Hematopoietic multipotent progenitor cell (in vitro differentiated cells): ENCODE measurements at regions not wholly inside any gene's neighbourhood (a gene's known extent, or its start where the extent isn't known, plus 50 kb on each side); places are given as distances from the start of the nearest gene placed in this dataset.
"Not testable (repeated sequence)": the region's sequence is repeated elsewhere in the genome, so short reads cannot be mapped to it uniquely, and the experiment has no call there.

Experiments used
- DNase-seq, 3 donors: peaks; one replicate each; pipeline ENCODE4 v3.0.0-alpha.2; 2011 to 2015; ENCODE audit warnings: low read depth in 2 of 3, low spot score in 2 of 3

GRCh38 chr4:102210806-102211205 is 134.5 kb downstream of the SLC39A8 start:
- DNase-seq = not testable (repeated sequence)

GRCh38 chr4:102204634-102205033 is 140.6 kb downstream of the SLC39A8 start:
- not testable (repeated sequence) for DNase-seq

- DNase-seq = peak in 2 of 3 donors; percentile 13 to 41
These were observed 149.1 kb downstream of the SLC39A8 start for GRCh38 chr4:102196221-102196620.

DNA sequence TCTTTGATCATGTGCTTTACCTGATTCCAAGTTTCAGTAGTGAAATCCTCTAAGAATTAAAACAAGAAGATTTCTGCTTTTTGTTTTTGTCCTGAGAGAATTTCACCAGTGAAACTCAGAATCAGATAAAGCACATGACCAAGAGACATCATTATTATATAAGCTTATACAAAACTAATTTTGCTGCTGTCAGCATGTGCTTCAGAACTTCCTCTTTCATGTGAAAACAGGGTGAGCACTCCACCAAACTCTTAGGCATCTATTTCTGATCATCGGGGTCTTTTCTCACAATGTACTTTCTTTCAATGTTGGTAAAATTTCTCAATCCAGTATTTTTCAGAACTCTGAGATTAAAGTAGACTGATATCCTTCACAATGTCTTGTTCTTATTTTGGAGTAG is 152.1 kb downstream of the SLC39A8 start:
- peak in 1 of 3 donors; percentile 50 for DNase-seq

GRCh38 chr4:102180046-102180445 is 165.2 kb downstream of the SLC39A8 start:
- no peak for DNase-seq

DNA sequence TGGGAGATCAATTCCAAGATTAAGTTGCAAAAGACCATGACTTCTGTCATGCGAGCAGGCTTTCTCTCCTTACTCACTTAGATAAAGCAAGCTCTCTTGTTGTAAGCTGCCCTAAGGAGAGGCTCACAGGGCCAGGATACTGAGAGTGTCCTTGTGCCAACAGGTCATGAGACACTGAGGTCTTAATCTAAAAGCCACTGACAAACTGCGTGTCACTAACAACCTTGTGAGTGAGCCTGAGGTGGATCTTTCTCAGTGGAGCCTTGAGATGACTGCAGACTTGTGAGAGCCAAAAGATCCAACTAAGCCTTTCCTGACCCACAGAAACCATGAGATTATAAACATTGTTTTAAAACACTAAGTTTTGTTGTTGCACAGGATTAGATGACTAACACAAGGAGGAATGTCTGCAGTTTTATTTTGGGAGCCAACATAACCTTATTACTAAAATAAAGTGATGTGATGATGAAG is 170.5 kb downstream of the SLC39A8 start:
- no peak for DNase-seq

- DNase-seq = no peak
These were observed 172.9 kb downstream of the SLC39A8 start for GRCh38 chr4:102172341-102172740.

- no peak for DNase-seq
These were observed 174.4 kb downstream of the SLC39A8 start for GRCh38 chr4:102170910-102171309.

GRCh38 chr4:102169345-102169744 is 175.9 kb downstream of the SLC39A8 start:
- no peak for DNase-seq

- DNase-seq = no peak
These were observed 176.7 kb downstream of the SLC39A8 start for GRCh38 chr4:102168580-102168979.

DNA sequence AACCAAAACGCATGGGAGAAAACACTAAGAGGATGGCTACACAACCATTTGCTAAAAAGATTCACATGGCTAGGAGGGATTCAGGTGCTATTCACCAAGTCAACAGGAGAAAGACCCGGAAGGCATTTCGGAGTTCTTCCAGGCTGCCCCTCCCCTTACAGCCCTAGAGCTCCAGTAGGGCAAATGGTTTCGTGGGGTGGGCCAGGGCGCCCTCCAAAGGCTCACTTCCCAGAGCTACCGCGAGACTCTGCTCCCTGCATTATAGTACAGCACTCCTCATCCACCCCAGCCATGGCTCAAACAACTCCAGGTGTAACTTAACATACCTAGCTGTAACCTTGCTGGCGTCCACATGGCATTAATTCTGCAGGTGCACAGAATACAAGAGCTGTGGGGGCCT is 179.7 kb downstream of the SLC39A8 start:
- no peak for DNase-seq

DNA sequence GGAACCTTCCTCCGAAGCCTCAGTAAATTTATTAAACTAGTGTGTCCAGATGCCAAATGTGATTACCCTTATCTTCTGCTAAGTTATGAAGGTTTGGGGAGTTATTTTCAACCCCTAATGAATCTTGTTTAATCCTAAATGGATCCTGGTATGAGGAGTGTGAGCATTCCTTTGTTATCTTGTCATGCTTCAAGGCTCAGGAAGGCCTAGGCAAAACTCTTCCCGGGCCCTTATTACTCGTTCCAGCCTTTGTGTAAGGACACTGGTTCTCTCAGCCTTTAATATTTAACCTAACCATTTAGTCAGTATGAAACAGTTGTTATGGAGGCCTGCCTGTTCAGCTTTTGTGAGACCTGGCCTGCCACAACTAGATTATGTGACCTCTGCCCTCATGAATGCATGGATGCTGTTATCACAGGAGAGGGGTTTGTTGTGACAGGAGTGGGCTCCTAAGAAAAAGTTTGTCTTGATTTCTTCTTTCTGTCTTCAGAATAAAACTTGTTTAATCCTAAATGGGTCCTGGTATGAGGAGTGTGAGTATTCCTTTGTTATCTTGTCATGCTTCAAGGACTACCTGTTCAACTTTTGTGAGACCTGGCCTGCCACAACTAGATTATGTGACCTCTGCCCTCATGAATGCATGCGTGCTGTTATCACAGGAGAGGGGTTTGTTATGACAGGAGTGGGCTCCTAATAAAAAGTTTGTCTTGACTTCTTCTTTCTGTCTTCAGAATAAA is 181.7 kb downstream of the SLC39A8 start:
- no peak for DNase-seq

DNA sequence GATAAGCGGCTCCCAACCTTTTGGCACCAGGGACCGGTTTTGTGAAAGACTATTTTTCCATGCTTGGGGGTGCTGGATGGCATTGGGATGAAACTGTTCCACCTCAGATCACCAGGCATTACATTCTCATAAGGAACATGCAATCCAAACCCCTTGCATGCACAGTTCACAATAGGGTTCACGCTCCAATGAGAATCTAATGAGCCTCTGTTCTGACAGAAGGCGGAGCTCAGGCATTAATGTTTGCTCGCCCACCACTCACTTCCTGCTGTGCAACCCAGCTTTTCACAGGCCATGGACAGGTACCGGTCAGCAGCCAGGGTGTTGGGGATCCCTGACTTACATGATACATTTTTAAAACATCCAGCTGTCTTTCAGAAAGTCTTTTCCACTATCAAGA is 187.3 kb downstream of the SLC39A8 start:
- no peak for DNase-seq

DNA sequence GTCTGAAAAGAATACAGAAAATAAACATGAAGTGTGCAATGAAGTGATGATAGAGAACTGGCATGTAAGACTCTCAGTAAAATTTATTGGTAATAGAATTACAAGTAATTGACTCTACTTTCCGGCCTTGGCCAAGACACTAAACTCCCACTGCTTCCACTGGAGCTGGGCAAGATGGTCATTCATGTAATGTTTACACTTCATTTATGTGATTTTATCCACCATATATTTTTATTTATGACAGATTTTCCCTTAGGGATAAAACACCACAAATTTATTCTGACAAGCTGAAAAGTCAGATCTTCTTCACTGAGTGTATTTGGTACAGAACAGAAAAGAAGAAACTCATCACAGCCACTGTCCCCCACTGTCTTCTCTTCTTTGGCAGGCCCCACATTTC is 191.9 kb downstream of the SLC39A8 start:
- no peak for DNase-seq

DNA sequence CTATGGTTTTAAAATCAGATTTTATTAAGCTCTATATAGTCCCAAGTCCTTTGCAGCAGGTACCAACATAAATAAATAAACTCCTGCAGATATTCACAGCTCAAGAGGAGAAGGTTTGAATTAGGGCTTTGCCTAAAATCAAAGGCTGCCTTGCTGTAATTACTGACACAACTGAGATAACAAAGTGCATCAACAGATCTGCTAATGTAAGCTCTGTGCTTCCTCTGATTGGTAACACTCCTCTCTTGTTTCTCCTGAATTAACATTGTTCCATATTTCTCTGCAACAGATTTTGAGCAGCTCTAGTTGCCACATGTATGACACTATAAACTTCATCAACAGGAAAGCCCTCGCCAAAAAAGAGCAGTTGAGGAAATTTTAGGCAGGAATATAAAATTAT is 193.6 kb downstream of the SLC39A8 start:
- no peak for DNase-seq

GRCh38 chr4:102143433-102143832 is 201.8 kb downstream of the SLC39A8 start:
- DNase-seq = no peak

GRCh38 chr4:102141842-102142241 is 203.4 kb downstream of the SLC39A8 start:
- no peak for DNase-seq

- no peak for DNase-seq
These were observed 205.3 kb downstream of the SLC39A8 start for GRCh38 chr4:102139932-102140331.

DNA sequence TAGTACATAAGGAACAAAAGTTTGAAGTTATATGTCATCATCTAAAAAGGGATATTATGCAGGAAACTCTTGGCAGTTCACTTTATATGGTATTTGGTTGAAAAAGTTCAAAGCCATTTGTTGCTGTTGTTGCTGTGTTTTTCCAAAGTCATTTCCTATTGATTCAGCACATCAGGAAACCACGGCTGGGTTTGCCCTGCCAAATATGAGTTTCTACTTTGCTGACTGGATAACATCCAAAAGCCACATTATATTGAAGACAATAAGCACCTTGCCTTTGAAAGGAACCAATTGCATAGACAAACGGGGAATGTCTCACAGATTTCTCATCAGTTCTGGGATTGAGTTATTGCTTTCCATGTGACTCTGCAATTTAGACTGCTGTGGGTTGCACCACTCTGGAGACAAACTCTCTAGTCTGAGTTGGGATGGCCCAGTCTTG is 206.1 kb downstream of the SLC39A8 start:
- DNase-seq = peak in 2 of 3 donors; percentile 24 to 56

DNA sequence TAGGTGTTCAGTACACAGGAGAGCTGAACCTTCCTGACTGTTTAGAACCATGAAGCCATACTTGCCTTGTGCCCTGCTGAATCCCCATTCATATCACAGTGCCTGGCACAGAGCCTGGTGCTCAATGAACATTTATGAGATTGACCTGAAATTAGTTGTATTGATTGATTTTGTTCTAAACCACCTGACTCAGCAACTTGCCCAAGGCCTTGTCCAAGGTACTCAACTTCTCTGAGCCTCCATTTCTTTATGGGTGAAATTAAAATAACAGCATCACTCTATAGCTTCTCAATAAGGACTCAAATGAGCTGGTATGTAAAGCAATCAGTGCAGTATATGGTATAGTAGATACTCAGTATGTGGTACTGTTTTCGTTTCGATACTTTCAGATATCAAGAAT is 208.1 kb downstream of the SLC39A8 start:
- DNase-seq = no peak

DNA sequence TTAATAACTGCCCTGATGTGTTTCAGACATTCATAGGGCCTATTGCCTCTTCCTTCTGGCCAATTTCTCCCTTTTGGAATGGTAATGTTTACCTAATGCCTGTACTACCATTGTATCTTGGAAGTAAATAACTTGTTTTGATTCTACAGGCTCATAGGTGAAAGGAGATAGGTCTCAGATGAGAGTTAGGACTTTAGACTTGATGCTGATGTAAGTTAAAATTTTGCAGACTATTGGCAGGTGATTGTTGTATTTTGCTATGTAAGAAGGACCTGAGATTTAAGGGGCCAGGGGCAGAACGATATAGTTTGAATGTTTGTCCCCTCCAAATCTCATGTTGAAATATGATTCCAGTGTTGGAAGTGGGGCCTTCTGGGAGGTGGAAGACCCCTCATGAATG is 215.5 kb downstream of the SLC39A8 start:
- DNase-seq = no peak
